ENCODE measurements at regions not wholly inside any gene's neighbourhood (a gene's known extent, or its start where the extent isn't known, plus 50 kb on each side); places are given as distances from the start of the nearest gene placed in this dataset.

DNA sequence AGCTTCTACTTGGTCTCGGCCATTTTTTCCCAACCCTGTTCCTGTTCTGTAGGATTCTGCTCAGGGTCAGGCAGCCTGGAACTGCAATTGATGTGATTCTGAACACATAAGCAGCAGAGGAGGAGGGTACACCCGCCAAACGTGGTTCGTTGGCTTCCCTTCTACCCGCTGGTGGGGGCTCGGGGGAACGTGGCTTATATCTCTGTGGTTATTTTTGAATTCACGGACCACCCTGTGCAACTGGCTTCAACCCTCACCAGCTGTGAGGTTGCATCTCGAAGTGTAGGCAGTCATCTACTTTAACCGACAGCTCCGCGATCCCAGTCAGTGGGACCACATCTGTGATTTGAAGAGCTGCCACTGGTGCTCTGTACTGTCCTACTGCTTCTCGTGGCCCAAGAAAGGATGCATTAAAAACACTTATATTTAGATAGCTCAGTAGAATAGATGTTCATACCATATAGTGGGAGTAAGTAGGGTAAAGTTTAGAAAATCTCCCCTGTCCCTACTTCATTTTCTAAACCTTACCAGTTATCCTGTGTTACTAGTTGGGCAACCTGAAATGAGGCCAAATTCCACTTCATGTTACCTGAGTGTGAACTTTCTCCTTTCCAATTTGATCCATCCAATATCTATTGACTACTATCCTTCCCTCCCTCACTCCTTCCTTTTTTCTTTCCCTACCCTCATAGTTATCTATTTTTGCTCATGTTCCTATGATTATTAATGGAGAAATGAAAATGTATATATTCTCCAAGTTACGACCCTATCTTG lies 80.4 kb upstream of the BCOR start:
- DNase-seq (ENCODE audit: low read depth) = no peak

DNA sequence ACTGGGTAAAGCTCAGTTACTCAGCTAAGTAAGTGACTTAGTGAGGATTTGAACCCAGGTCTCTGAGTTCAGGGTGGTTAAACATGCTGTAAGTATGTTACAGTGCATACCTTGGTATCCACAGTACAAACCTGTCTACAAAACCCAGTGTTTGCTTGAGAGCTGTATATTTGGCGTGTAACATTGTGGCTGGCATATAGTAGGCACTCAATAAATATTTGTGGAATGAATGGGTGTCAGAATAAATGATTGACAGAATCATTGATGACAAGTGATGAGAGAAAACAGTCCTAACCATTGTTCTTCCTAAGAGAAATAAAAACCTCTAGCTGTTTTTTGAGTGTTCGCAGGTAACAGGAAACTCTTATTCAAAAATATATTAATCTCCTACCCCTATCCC lies 79.7 kb upstream of the BCOR start:
- DNase-seq (ENCODE audit: low read depth) = no peak

DNA sequence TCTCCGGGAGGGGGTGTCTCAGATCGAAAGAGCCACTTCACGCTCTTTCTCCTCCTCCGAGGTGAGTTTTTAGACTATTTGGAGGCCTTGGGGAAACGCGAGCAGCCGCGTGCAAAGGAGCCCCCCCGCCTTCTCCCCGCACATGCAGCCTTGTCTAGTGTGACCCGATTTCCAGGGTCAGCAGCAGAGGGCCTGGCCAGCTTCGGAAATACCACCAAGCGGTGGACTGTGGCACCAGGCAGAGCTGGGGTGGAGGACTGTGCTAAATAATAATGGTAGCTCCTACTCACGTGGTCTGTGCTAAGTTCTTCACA lies 79.3 kb upstream of the BCOR start:
- no peak for DNase-seq (ENCODE audit: low read depth)

DNA sequence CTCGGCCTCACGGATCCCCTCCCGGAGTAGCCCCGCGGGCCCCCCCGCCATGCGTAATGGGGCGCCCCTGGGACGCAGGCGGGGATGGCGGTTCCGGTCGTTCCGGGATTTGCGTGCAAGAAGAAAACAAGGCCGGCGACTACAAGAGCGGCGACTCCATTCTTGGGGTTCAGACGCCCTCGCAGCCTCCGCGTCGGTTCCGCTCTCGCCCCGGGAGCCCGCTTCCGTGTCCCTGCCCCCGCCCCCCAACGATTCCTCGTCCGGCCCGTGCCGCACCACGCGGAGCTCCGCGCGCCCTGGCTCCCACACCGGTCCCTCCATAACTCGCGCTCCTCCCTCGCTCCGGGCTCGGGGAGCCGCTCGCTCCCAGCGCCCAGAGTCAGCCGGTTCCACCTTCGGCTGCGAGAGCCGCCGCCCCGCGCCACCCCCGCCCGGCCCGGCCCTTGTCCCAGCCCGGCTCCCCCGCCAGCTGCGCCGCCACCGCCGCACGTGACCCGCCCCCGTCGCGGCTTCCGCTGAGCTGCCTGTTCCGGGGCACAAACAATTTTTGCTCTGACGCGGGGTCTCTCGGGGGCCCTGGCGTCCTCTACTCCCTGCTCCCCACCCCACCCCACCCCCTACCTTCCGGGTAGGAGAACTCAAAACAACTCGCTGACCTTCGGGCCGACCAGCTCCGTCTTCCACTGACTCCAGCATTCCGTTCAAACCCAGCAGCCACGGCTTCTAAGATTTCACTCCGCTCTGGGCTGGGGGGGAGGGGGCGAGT lies 78.8 kb upstream of the BCOR start:
- peak; percentile 64 for DNase-seq (ENCODE audit: low read depth)

DNA sequence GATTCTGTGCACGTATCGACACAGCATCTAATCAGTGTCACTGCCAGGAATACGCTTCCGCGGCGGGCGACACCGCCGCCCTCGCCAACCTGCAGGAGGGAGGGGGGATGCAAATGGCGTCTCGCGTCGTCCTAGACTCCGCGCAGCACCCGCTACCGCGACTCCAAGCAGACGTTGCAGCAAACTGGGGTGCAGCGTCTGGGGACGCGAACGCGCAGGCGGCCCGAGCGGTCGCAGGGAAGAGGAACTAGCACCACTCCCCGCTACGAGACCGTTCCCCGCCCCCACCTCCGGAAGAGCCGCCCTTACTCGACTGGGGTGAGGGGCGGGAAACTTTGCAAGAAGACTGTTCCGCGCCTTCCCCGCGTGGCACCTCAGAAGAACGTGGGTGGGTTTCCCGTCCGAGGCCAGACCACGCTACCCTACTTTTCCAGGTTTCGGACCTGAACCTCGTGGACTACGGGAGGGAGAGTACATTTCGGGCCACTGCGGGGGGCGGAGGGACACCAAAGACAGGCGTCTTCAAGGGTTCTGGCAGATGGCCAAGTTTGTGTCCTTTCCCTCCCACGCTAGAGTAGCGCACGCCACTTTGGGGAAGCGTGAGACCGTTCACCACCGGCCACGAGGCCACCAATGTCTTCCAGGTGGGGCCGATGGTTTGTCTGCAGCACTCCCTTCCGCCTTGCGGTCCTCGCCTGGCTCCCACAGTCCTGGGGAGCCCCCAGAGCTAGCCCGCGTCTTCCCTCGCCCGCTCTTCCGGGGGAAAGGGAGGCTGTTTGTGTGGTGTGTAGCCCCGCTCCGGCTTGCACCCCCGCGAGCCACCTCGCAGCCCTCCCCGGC lies 78.0 kb upstream of the BCOR start:
- DNase-seq (ENCODE audit: low read depth) = peak; percentile 56

DNA sequence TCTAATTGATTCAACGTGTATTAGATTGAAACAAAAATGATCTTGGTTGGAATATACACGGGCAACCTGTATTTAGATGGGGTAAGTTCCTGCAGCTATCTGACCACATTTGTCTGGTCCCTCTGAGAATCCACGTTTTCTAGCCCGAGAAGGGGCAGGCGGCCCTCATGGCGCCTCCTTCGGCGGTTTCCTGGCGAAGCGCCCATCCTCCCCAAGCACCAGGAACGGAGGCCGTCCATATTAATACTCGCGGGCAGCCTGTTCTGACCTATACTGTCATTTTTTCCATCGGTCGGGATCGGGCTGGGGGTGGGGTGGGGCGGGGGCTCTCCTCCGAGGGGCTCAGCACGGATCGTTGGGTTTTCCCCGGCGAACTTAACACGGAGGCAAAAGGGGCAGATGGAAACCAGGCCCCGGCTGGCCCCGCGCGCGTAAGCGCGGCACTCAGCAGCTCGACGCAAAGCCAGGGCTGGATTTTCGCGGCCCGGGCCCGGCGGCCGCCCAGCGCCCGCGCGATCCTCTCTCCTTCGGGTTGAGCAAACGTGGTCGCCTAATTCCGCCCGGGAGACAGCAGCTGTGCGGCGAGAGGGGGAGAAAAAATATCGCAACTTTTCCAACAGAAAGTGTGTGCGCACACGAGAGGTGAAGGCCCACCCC lies 77.2 kb upstream of the BCOR start:
- DNase-seq (ENCODE audit: low read depth) = peak; percentile 51

DNA sequence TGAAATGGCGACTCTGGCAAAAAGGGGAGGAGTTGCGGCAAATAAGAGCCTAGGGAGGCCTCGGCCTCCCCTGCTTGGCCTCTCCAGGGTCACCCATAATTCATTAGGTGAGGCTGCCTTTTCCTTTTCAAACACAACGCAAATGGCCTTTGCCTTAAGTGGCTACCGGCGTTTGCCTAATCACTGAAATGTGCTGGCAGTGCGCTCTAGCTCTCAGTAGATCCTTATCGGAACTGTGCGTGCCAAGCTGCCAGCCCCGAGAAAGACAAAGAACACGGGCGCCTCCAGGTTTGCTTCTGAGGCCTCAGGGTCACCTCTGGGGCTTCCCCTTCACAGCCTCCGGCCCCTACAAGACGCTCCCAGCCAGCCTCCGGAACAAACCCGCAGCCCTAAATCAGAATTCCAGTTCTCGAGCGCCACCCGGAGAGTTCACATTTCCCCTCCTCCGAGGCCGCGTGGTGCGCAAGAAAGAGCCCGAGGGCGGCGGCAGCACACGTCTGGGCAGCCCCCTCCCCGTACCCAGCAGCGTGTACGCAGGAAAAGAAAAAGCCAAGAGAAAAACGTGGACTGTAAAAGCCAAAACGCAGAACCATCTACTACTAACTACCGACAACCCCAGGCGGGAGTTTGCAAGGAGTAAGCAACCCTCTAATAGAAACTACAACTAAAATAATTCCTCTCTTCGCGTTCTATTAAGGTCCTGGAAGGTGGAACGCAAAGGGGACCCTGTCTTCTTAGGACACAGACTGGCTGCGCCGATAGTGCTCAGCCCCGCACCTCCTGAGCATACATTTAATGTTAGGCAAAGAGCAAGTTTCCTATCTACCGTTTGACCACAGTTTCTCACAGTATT lies 76.5 kb upstream of the BCOR start:
- DNase-seq (ENCODE audit: low read depth) = peak; percentile 67

DNA sequence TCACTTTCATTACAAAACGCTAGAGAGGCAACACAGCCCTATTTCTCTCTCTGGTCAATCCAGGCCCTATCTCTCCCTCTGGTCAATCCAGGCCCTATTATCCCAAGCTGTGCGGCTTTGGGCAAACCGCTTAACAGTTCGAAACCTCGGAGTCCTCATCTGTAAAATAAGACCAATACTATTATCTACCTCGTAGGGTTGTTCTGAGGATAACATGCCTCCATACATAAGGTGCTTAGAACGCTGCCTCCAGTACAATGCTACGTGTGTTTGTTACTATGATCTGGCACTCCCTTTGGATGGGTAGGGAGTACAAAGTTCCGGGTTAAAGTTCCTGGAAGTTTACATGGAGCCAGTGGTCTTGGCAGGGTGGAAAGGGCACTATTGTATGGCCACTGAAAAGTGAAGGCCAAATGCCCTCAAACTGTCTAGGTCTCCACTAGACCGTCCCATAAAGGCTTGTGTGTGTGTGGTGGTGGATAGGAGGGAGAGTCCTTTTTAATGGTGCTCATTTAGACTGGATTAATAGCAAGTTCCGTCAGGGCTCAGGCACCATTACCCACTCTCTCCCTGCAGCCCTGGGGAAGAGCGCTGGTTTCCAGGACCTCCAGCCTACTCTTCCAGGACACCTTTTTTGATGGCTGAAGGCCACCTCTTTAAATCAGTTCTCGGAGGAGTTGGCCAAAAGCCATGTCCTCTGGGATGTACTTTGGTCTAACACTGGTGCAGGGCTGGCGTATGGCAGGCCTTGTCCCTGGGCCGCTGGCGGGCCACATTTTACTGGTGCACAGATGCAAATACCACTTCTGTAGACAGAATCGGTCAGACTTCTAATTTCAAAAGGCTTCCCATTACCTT lies 75.6 kb upstream of the BCOR start:
- DNase-seq (ENCODE audit: low read depth) = no peak

DNA sequence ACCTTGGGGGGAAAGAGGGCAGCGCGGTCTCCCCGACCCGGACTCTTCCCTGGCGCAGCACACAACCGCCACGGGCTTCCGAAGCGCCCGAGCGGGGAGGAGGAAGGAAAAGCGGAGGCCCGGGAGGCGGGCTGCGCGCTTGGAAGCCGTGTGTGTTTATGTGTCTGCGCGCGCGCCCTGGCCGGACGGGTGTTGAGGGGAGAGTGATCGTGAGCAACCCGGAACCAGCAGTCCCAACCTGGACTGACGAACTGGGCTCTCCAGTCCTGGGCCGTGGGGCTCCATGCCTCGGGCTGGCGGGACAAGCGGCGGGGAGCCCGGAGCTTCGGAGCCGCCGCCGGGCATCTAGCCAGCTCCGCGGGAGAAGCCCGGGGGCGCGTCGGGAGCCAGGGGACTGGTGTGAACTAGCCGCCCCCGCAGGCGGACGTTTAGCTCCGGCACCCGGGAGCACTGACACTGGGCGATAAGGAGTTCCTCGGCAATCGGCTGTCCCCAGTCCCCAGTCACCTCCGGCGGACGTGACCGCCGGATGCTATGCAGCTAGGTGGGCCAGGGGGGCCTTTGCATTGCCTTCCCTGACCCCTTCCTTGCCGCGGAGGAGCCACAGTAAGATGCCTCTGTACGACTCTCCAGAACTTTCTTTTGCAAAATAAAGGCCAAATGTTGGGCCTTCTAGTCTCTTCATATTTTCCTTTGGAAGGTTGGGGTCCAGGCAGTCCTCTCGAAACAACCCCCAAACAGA lies 74.8 kb upstream of the BCOR start:
- DNase-seq (ENCODE audit: low read depth) = no peak

DNA sequence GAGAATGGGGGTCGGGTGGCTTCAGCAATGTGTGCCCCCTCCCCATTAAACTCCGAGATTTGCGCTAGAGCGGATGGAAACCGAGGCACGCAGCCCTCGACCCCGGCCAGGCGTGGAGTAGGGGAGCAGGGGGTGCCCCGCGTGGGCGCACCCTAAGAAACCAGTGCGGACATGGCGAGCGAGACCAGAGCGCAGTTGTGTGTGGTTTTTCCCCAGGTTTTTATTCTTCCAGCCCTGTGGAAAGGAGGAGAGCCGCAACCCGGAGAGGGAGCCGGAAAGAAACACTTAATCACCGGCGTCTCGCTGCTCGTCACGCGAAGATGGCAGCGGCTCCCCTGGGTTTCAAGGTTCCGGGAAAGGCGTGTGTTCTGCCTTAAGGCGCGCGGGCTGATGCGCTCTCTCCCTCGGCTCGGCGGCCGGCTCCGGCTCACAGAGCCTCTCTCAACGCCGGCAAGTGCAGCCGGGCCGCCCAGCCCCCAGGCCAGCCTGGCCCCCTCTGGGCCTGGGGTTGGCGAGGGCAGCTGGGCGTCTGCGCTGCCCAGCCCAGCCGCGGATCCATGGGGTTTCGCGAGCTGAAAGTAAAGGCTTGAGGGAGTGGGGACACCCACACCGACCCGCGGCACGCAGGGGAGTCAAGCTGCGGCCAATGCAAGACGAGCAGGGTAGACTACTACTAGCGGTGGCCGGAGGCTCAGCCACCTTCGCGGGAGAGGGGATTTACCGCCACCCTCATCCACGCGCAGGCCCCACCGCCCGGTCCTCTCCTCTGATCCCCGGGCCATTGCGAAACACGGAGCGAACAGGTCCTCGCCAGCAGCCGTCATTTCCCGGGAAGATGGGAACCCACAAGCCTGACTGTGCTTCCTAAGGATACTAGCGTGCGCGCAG lies 74.0 kb upstream of the BCOR start:
- no peak for DNase-seq (ENCODE audit: low read depth)

DNA sequence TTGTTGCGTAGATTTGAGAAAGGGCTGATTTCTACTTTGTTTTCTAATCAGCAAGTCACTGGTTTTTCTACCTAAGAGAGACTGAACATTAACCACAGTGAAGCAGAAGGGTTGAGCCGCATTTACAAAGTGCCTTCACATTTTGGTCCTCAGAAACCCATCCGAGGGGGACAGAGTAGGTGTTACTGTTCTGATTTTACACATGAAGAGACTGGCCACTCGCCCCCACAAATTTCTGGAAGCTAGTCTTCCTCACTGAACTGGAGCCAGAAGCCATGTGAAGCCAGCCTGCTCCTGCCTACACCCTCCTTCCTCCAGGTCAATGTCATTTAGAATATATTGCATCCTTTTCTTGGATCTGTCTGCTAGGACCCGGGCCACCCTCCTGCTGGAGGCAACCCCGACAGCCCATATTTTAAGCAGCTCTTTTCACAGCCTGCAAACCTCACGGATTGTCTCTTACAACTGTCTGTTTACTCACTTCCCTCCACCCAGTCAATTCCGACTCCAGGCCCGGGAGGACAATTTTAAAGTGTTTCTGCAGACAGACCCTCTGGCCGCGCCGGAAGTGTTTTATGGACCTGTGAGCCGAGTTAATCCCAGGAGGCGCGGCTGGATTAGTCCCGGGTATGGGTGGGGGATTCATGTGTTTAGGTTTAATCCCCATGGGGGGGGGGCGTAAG lies 73.2 kb upstream of the BCOR start:
- no peak for DNase-seq (ENCODE audit: low read depth)

DNA sequence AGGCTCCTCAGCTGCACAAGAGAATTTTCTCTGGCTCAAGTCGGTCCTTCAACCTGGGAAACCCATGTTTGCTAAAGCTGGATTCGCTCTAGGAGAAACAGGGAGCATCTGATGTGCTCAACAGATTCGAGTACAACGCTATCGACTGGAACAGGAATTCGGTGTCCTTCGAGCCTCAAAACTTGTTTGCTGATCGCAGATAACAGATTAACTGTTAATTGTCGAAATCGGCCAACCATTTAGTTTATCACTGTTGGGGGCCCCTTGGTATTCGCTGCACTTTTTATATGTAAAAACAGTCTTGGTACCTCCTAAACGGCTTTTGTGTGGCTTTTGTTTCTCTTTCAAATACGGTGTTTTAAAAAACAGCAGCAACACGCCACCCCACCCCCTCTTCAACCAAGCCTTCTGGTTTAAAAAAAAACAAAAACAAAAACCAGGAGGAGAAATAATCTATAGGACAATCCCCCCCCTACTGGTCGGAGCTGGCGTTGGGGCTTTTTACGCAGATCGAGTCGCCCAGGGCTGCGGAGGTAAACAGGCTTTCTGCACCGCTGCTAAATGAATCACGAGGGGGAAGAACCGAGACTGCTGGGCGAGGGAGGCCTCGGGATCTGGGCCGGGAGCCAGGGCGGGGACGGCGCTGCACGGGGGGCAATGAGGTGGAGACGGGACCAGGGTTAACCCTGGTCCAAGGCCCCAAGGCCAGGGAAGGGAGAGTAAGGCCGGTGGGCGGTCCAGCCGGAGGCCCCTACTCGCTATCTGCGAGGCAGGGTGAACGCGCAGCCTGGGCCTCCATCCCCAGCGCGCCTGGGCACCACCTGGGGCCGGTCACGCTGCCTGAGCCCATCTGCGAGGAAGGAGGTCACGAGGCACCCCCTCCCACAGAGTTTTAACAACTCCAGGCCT lies 71.7 kb upstream of the BCOR start:
- DNase-seq (ENCODE audit: low read depth) = peak; percentile 62

DNA sequence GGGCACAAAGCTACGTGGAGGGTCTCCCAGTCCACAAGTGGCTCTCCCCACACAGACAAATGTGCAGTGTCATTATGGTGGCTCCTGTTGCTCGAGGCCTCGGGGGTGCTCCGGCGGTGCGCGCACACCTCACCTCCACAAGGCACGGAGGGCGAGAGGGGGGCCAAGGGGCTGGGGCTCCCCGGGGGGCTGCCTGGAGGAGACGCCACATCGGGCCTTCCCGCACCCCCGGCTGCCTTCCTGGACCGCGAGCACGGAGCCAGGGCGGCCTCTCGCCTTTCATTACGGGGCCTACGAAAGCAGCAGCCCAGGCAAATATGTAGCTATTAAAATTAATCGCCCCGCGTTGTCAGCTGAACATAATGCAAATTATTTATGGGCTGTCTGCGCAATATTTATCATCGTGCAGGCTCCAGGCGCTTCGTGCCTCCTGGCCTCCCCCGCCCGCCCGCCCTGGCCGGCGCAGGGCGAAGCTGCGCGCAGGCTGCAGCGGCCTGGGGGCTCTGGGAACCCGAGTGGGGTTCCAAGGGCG lies 70.8 kb upstream of the BCOR start:
- no peak for DNase-seq (ENCODE audit: low read depth)

DNA sequence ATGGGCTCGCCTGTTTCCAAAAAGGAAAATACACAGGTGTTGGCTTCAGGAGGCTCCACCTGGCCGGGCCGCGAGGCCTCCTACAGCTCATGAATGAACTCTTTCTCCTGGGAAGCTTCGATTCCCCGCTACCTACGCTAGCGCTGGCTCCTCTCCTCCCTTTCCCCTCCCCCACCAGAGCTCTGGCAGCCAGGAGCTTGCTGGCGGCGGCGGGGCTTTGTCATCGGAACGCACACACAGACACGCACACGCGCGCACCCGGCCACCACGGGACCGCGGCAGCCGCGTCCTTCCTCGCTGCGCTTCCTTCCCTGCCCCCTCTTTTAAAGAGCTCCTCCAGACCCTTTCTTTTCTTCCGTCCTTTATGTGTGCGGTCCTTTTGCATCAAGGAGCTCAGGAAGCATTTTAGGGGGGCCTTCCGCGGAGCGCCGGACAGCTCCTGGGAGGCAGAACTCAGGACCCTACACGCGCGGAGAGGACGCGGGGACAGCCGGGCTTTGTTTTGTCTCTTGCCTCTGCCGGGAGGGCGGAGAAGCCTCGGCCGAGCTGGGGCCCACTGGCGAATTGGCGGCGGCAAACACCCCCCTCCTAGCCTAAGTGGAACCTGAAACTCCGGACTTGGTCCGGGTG lies 70.2 kb upstream of the BCOR start:
- DNase-seq (ENCODE audit: low read depth) = no peak

DNA sequence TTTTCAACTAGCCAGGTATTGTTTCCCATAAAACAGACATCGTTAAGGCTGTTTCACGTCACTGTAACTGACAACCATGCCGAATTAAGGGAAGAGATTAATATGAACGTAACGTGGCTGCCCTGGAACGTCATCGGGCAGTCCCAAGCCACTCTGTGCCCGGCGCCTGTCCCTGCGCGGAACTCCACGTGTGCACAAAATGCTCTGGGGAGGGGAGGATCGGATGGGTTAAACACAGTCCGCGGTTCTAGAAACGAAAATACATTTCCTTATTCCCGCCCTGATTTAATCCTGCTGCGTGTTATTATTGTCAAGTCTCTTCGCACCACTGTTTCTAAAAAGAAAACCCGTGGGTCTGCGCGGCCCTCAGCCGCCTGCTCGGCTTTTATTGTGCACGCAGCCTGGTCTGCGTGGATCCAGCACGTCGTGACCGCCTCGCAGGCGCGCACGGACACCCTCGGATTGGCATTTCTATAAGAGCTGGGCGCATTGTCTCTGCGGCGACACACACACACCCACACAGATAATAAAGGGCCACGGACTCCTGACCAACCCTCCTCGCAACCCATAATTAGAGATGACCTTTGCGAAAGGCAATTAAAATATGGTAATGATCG lies 69.6 kb upstream of the BCOR start:
- DNase-seq (ENCODE audit: low read depth) = no peak

DNA sequence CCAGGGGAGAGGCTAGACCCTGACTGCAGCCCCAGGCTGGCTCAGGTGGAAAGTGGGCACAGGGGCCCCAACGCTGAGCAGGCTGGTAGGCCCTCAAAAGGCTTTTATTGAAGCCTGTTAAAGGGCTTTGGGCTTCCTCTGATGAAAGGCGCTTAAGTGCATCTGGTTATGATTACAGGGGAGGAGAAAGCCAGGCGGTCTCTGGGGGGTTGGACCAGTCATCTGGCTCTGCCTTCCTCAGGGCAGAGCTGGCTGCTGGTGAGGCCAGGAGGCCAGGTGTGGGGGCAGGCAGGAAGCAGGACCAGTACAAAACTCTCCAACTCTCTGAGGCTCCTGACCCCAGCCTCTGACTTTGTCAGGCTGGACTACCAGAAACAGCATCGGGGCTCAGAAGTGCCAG lies 68.8 kb upstream of the BCOR start:
- no peak for DNase-seq (ENCODE audit: low read depth)

Data from activated T-cell treated with anti-CD3 and anti-CD28 coated beads for 24 hours (primary cell).